HepG2 (cell line): ENCODE measurements at regions not wholly inside any gene's neighbourhood (a gene's known extent, or its start where the extent isn't known, plus 50 kb on each side); places are given as distances from the start of the nearest gene placed in this dataset.

Experiments used
- ATAC-seq: fragments of 200-7000 bp; cut with Tn5 transposase; 3 replicates; pipeline ENCODE4 v1.9.1; 2020; ENCODE audit warnings: mild to moderate bottlenecking, moderate library complexity
- BruUV-seq: library from RNA; stranded (reverse); fragments of 400-500 nt; replicated peaks from 2 replicates; lab custom pipeline; 2021; lab: Mats Ljungman, UMichigan
- CTCF ChIA-PET: fragments of 300-600 bp; formaldehyde crosslinking; extraction: SDS; loops from one replicate; lab custom pipeline; 2021; ENCODE audit warnings: low total read pairs, inconsistent platforms, low intra/inter-chr PET ratio; lab: Yijun Ruan, JAX
- POLR2A ChIA-PET: fragments of 350-600 bp; sonication (Branson Sonifier 250); formaldehyde crosslinking; loops from one replicate; lab custom pipeline; 2020; ENCODE audit warnings: antibody characterized with exemption, inconsistent platforms; lab: Yijun Ruan, JAX
- DNase-seq: peaks from one replicate; pipeline ENCODE4 v3.0.0-alpha.2; 2015; ENCODE audit warnings: low spot score
- FAIRE-seq: peaks from 3 replicates; lab custom pipeline; 2011; peaks lifted over from hg19 to GRCh38; lab: Jason Lieb, UNC
- H2AFZ ChIP-seq: one replicate; pipeline ENCODE4 v1.6.1; 2011; ENCODE audit warnings: low read length, inconsistent platforms
- H3K27ac ChIP-seq: fragments of 300-600 bp; 3 replicates; pipeline ENCODE4 v1.8.0; 2011; ENCODE audit warnings: mixed run types, mild to moderate bottlenecking, mixed read lengths, low read length, inconsistent platforms; ENCODE audit not compliant: insufficient read depth; ENCODE audit errors: extremely low read length
- H3K27me3 ChIP-seq, 2 experiments: fragments of 200-600 bp in 1 of 2; 2 replicates in 1 of 2; 3 replicates in 1 of 2; pipeline versions ENCODE4 v1.6.0 to v1.8.0; 2011; ENCODE audit warnings: low read length in 2 of 2, mild to moderate bottlenecking in 2 of 2, moderate library complexity in 2 of 2, inconsistent platforms in 1 of 2; ENCODE audit not compliant: insufficient read depth in 2 of 2, control insufficient read depth in 1 of 2
- H3K36me3 ChIP-seq, 2 experiments: fragments of 200-600 bp in 1 of 2; replicated peaks in 1 of 2; 2 replicates in 1 of 2; 3 replicates in 1 of 2; pipeline versions ENCODE4 v1.5.1 to v1.8.0; 2011; ENCODE audit warnings: low read length in 2 of 2, inconsistent platforms in 1 of 2; ENCODE audit not compliant: insufficient read depth in 2 of 2, control insufficient read depth in 1 of 2
- H3K4me1 ChIP-seq: 2 replicates; pipeline ENCODE4 v1.5.1; 2012; ENCODE audit warnings: low read length, inconsistent platforms; ENCODE audit not compliant: insufficient read depth
- H3K4me2 ChIP-seq: 2 replicates; pipeline ENCODE4 v1.6.0; 2011; ENCODE audit warnings: low read depth, low read length, inconsistent platforms
- H3K4me3 ChIP-seq, 3 experiments: fragments of 200-600 bp in 1 of 3; sonication (generic), shearing (Covaris generic) in 1 of 3; replicated peaks in 1 of 3; 2 replicates each; pipeline ENCODE4 v1.5.1; 2011 to 2016; ENCODE audit warnings: low read length in 3 of 3, inconsistent platforms in 2 of 3, low read depth in 2 of 3, mild to moderate bottlenecking in 2 of 3, control low read depth in 1 of 3, mixed read lengths in 1 of 3; ENCODE audit not compliant: insufficient read depth in 1 of 3
- H3K79me2 ChIP-seq: one replicate; pipeline ENCODE4 v1.6.1; 2011; ENCODE audit warnings: low read length, inconsistent platforms; ENCODE audit not compliant: insufficient read depth
- H3K9ac ChIP-seq: 2 replicates; pipeline ENCODE4 v1.6.0; 2011; ENCODE audit warnings: mild to moderate bottlenecking, low read depth, low read length, inconsistent platforms; ENCODE audit not compliant: insufficient read depth
- H3K9me3 ChIP-seq: 2 replicates; pipeline ENCODE4 v1.5.1; 2012; ENCODE audit warnings: mild to moderate bottlenecking, low read length
- H4K20me1 ChIP-seq: 2 replicates; pipeline ENCODE4 v1.6.0; 2011; ENCODE audit warnings: inconsistent platforms, mild to moderate bottlenecking, low read length, moderate library complexity; ENCODE audit not compliant: insufficient read depth
- CENPT ChIP-seq: sonication (generic); formaldehyde crosslinking; IDR thresholded peaks from 2 replicates; pipeline ENCODE4 v1.8.0; 2022; ENCODE audit warnings: low read depth, mild to moderate bottlenecking, moderate library complexity, missing genetic modification reagents
- GMEB1 ChIP-seq: sonication (generic); formaldehyde crosslinking; IDR thresholded peaks from 2 replicates; pipeline ENCODE4 v1.5.1; 2020; ENCODE audit warnings: missing genetic modification reagents, mild to moderate bottlenecking, borderline replicate concordance
- KAT7 ChIP-seq: IDR thresholded peaks from 2 replicates; pipeline ENCODE4 v1.6.1; 2018; ENCODE audit warnings: borderline replicate concordance, missing compliant biosample characterization
- KDM4B ChIP-seq: sonication (generic); formaldehyde crosslinking; IDR thresholded peaks from 2 replicates; pipeline ENCODE4 v1.4.0; 2020; ENCODE audit warnings: missing genetic modification reagents
- KDM5B ChIP-seq: sonication (generic); formaldehyde crosslinking; IDR thresholded peaks from 2 replicates; pipeline ENCODE4 v1.4.0; 2020; ENCODE audit warnings: missing genetic modification reagents, mild to moderate bottlenecking, borderline replicate concordance
- KMT2B ChIP-seq: IDR thresholded peaks from 2 replicates; pipeline ENCODE4 v1.6.1; 2016; ENCODE audit warnings: missing genetic modification reagents, missing compliant biosample characterization
- MAF1 ChIP-seq: sonication (generic); formaldehyde crosslinking; IDR thresholded peaks from 2 replicates; pipeline ENCODE4 v1.5.0; 2020; ENCODE audit warnings: missing genetic modification reagents, borderline replicate concordance
- NFIC ChIP-seq: IDR thresholded peaks from 2 replicates; pipeline ENCODE4 v1.6.1; 2012; ENCODE audit warnings: mild to moderate bottlenecking, low read length, inconsistent platforms
- PHF5A ChIP-seq: IDR thresholded peaks from one replicate; pipeline ENCODE4 v1.6.1; 2018; ENCODE audit warnings: low read depth, missing genetic modification reagents; ENCODE audit not compliant: unreplicated experiment
- POLR2AphosphoS5 ChIP-seq: IDR thresholded peaks from 2 replicates; pipeline ENCODE4 v1.6.1; 2012; ENCODE audit warnings: low read depth, low read length
- ZNF441 ChIP-seq: sonication (generic); formaldehyde crosslinking; IDR thresholded peaks from 2 replicates; pipeline ENCODE4 v1.7.0; 2021; ENCODE audit warnings: missing genetic modification reagents, borderline replicate concordance
- ZNF7 ChIP-seq: IDR thresholded peaks from 2 replicates; pipeline ENCODE4 v1.6.1; 2016; ENCODE audit warnings: missing biosample characterization, missing genetic modification reagents
- ZNF800 ChIP-seq: sonication (generic); formaldehyde crosslinking; IDR thresholded peaks from 2 replicates; pipeline ENCODE4 v1.4.0; 2020; ENCODE audit warnings: missing genetic modification reagents
- ZNF891 ChIP-seq: sonication (generic); formaldehyde crosslinking; IDR thresholded peaks from 2 replicates; pipeline ENCODE4 v1.5.0; 2020; ENCODE audit warnings: mild to moderate bottlenecking, missing genetic modification reagents
- in situ Hi-C: cut with HindIII; loops from 2 replicates; pipeline ENCODE4 v1.10.0; 2017; ENCODE audit warnings: low pct_unique_long_range_greater_than_20kb; ENCODE audit not compliant: extremely low pct_ligation_motif_present
- intact Hi-C: fragments of 100-400 bp; cut with micrococcal nuclease; formaldehyde crosslinking; loops from one replicate; pipeline ENCODE4 v1.10.0; 2022; ENCODE audit not compliant: unreplicated experiment
- TF ChIP-seq, protein P1 (sequence below): sonication (generic); formaldehyde crosslinking; IDR thresholded peaks from 2 replicates; pipeline ENCODE4 v1.5.0; 2020; ENCODE audit warnings: missing genetic modification reagents

GRCh38 chr1:209461168-209461567 lies 122.3 kb upstream of the CAMK1G start:
- no peak for FAIRE-seq
- Histone ChIP-seq H3K4me2 (no peak overlapping the region), H4K20me1 (no peaks in the 10 kb centered on the region), H3K9ac (no peak overlapping the region), H3K36me3 (no peaks in the 10 kb centered on the region), H3K27ac (no peak overlapping the region), H2AFZ (no peak overlapping the region), H3K79me2 (no peaks in the 10 kb centered on the region), H3K27me3 (no peaks in the 10 kb centered on the region), H3K9me3 (peaks cover 29% of the 10 kb centered on the region), H3K4me3 (no peak overlapping the region), H3K4me1 (no peaks in the 10 kb centered on the region)
- POLR2A ChIA-PET = no interaction called here
- DNase-seq = no peak
- no peak for ATAC-seq
- in situ Hi-C loops = no loop called here
- intact Hi-C loops = no loop called here
- CTCF ChIA-PET = no interaction called here
- BruUV-seq = no TSS peak
- TF ChIP-seq MAF1 (CRISPR knock-in tag) (no peak), ZNF7 (CRISPR knock-in tag) (no peak), KAT7 (no peak), GMEB1 (no peak), POLR2AphosphoS5 (no peak), KMT2B (CRISPR knock-in tag) (no peak), NFIC (no peak), PHF5A (CRISPR knock-in tag) (no peak), CENPT (no peak), ZNF800 (CRISPR knock-in tag) (no peak), ZNF441 (CRISPR knock-in tag) (no peak), ZNF891 (CRISPR knock-in tag) (no peak), KDM5B (no peak), KDM4B (CRISPR knock-in tag) (no peak)
- TF ChIP-seq, protein P1, sequence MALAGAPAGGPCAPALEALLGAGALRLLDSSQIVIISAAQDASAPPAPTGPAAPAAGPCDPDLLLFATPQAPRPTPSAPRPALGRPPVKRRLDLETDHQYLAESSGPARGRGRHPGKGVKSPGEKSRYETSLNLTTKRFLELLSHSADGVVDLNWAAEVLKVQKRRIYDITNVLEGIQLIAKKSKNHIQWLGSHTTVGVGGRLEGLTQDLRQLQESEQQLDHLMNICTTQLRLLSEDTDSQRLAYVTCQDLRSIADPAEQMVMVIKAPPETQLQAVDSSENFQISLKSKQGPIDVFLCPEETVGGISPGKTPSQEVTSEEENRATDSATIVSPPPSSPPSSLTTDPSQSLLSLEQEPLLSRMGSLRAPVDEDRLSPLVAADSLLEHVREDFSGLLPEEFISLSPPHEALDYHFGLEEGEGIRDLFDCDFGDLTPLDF (CRISPR knock-in tag) = no peak
